HCT116 (cell line): ENCODE measurements at regions not wholly inside any gene's neighbourhood (a gene's known extent, or its start where the extent isn't known, plus 50 kb on each side); places are given as distances from the start of the nearest gene placed in this dataset.

ENCODE experiments used
- POLR2A ChIP-seq: IDR thresholded peaks from 2 replicates; pipeline ENCODE4 v1.7.0; 2011; ENCODE audit warnings: borderline replicate concordance; ENCODE audit not compliant: insufficient read depth, insufficient read length; ENCODE audit errors: extremely low read depth
- POLR2AphosphoS5 ChIP-seq: IDR thresholded peaks from 2 replicates; pipeline ENCODE4 v1.6.1; 2011; ENCODE audit warnings: mild to moderate bottlenecking, low read depth, low read length, moderate library complexity
- REST ChIP-seq: IDR thresholded peaks from 2 replicates; pipeline ENCODE4 v1.6.1; 2012; ENCODE audit warnings: low read depth
- SP1 ChIP-seq: IDR thresholded peaks from 2 replicates; pipeline ENCODE4 v1.6.1; 2012; ENCODE audit warnings: low read depth
- TF ChIP-seq, protein P1 (sequence below), 3 experiments: fragments of 200-600 bp in 1 of 3; sonication (generic) in 1 of 3; IDR thresholded peaks in 2 of 3; conservative IDR thresholded peaks in 1 of 3; 2 replicates each; pipeline ENCODE4 v1.5.1; 2012 to 2017; ENCODE audit warnings: low read depth in 2 of 3, low read length in 2 of 3, antibody characterized with exemption in 1 of 3, borderline replicate concordance in 1 of 3, control low read depth in 1 of 3, mild to moderate bottlenecking in 1 of 3, mixed read lengths in 1 of 3, mixed run types in 1 of 3, moderate library complexity in 1 of 3; ENCODE audit not compliant: insufficient read depth in 1 of 3

- TF ChIP-seq, protein P1, sequence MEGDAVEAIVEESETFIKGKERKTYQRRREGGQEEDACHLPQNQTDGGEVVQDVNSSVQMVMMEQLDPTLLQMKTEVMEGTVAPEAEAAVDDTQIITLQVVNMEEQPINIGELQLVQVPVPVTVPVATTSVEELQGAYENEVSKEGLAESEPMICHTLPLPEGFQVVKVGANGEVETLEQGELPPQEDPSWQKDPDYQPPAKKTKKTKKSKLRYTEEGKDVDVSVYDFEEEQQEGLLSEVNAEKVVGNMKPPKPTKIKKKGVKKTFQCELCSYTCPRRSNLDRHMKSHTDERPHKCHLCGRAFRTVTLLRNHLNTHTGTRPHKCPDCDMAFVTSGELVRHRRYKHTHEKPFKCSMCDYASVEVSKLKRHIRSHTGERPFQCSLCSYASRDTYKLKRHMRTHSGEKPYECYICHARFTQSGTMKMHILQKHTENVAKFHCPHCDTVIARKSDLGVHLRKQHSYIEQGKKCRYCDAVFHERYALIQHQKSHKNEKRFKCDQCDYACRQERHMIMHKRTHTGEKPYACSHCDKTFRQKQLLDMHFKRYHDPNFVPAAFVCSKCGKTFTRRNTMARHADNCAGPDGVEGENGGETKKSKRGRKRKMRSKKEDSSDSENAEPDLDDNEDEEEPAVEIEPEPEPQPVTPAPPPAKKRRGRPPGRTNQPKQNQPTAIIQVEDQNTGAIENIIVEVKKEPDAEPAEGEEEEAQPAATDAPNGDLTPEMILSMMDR (IDR thresholded peaks at IDR 0.05 in 2 of 3, conservative IDR thresholded peaks at IDR 0.05 in 1 of 3; ENCODE audit: borderline replicate concordance in 1 of 3, insufficient read depth in 1 of 3, low read depth in 2 of 3, low read length in 2 of 3), result no peak
- TF ChIP-seq REST (no peak), SP1 (no peak), POLR2A (no peak), POLR2AphosphoS5 (no peak)
These were observed 115.4 kb downstream of the PFDN4 start for GRCh38 chr20:54323227-54323734.
